H1 (cell line): ENCODE measurements at regions not wholly inside any gene's neighbourhood (a gene's known extent, or its start where the extent isn't known, plus 50 kb on each side); places are given as distances from the start of the nearest gene placed in this dataset.

Source experiments
- CTCF ChIA-PET: fragments of 300-600 bp; sonication (Branson Sonifier 250); formaldehyde crosslinking; loops from one replicate; lab custom pipeline; 2021; ENCODE audit not compliant: partially characterized antibody; lab: Charles Lee
- POLR2A ChIA-PET: fragments of 300-600 bp; sonication (Branson Sonifier 250); formaldehyde crosslinking; loops from one replicate; lab custom pipeline; 2021; ENCODE audit warnings: inconsistent platforms; ENCODE audit not compliant: partially characterized antibody; lab: Charles Lee
- DNase-seq, 2 experiments: peaks; one replicate each; pipeline versions ENCODE4 v3.0.0 to v3.0.0-alpha.2; 2010 to 2022; ENCODE audit warnings: low spot score in 2 of 2, low read depth in 1 of 2, mixed read lengths in 1 of 2
- FAIRE-seq: peaks from 2 replicates; lab custom pipeline; 2011; peaks lifted over from hg19 to GRCh38; lab: Jason Lieb, UNC
- H2AFZ ChIP-seq: 2 replicates; pipeline ENCODE4 v1.8.1; 2012; ENCODE audit warnings: low read length, inconsistent platforms
- H2AK5ac ChIP-seq: 2 replicates; pipeline ENCODE4 v1.6.1; 2013; ENCODE audit warnings: low read depth, low read length
- H2BK120ac ChIP-seq: replicated peaks from 2 replicates; pipeline ENCODE3; 2013; ENCODE audit warnings: low read depth, low read length, inconsistent platforms
- H2BK12ac ChIP-seq: 2 replicates; pipeline ENCODE4 v1.6.1; 2013; ENCODE audit warnings: low read depth, low read length
- H2BK15ac ChIP-seq: 2 replicates; pipeline ENCODE4 v1.6.1; 2013; ENCODE audit warnings: low read length
- H2BK20ac ChIP-seq: 2 replicates; pipeline ENCODE4 v1.6.1; 2013; ENCODE audit warnings: low read length
- H2BK5ac ChIP-seq: 2 replicates; pipeline ENCODE4 v1.6.1; 2013; ENCODE audit warnings: low read depth, low read length
- H3K14ac ChIP-seq: 2 replicates; pipeline ENCODE4 v1.6.1; 2013; ENCODE audit warnings: inconsistent platforms; ENCODE audit not compliant: insufficient read length
- H3K18ac ChIP-seq: 2 replicates; pipeline ENCODE4 v1.6.1; 2013; ENCODE audit warnings: low read length; ENCODE audit errors: extremely low read depth
- H3K23ac ChIP-seq: 2 replicates; pipeline ENCODE4 v1.6.1; 2013; ENCODE audit warnings: inconsistent platforms; ENCODE audit not compliant: insufficient read length
- H3K23me2 ChIP-seq: 2 replicates; pipeline ENCODE4 v1.6.1; 2013; ENCODE audit warnings: low read depth, low read length
- H3K27ac ChIP-seq: 2 replicates; pipeline ENCODE4 v1.6.1; 2011; ENCODE audit warnings: low read depth, low read length, inconsistent platforms
- H3K27me3 ChIP-seq, 4 experiments: replicated peaks in 1 of 4; 1 replicate in 1 of 4; 2 replicates in 3 of 4; pipeline versions ENCODE4 v1.6.1 to v1.8.1; 2011 to 2013; ENCODE audit warnings: low read length in 3 of 4, mild to moderate bottlenecking in 3 of 4, inconsistent platforms in 2 of 4, mixed read lengths in 2 of 4, moderate library complexity in 1 of 4; ENCODE audit not compliant: control insufficient read depth in 3 of 4, insufficient read depth in 3 of 4; ENCODE audit errors: extremely low read depth in 1 of 4
- H3K36me3 ChIP-seq, 4 experiments: 2 replicates each; pipeline versions ENCODE4 v1.6.1 to v1.8.1; 2011 to 2013; ENCODE audit warnings: mild to moderate bottlenecking in 4 of 4, low read length in 3 of 4, moderate library complexity in 2 of 4, control low read depth in 1 of 4, inconsistent platforms in 1 of 4; ENCODE audit not compliant: insufficient read depth in 4 of 4, control insufficient read depth in 2 of 4
- H3K4ac ChIP-seq: replicated peaks from 2 replicates; pipeline ENCODE3; 2013; ENCODE audit warnings: low read length, low read depth, mixed read lengths, inconsistent platforms; ENCODE audit not compliant: insufficient read length
- H3K4me1 ChIP-seq, 4 experiments: replicated peaks in 1 of 4; 1 replicate in 1 of 4; 2 replicates in 3 of 4; pipeline versions ENCODE4 v1.6.1 to v1.8.1; 2011 to 2013; ENCODE audit warnings: low read length in 3 of 4, inconsistent platforms in 2 of 4, mixed read lengths in 1 of 4; ENCODE audit not compliant: insufficient read depth in 4 of 4, control insufficient read depth in 3 of 4
- H3K4me2 ChIP-seq, 2 experiments: 2 replicates each; pipeline versions ENCODE4 v1.6.1 to v1.8.1; 2011 to 2013; ENCODE audit warnings: low read depth in 2 of 2, low read length in 2 of 2, control low read depth in 1 of 2, inconsistent platforms in 1 of 2, mild to moderate bottlenecking in 1 of 2; ENCODE audit not compliant: insufficient read depth in 1 of 2
- H3K4me3 ChIP-seq, 4 experiments: fragments of 200-600, 300-600 bp in 1 of 4; sonication (generic), shearing (Covaris generic), sonication (Bioruptor Twin) in 1 of 4; 2 replicates each; pipeline versions ENCODE4 v1.5.1 to v1.8.1; 2011 to 2016; ENCODE audit warnings: low read length in 4 of 4, low read depth in 3 of 4, control low read depth in 2 of 4, inconsistent platforms in 2 of 4, mild to moderate bottlenecking in 2 of 4, mixed read lengths in 1 of 4, moderate library complexity in 1 of 4; ENCODE audit not compliant: insufficient read depth in 2 of 4; ENCODE audit errors: extremely low read depth in 1 of 4
- H3K56ac ChIP-seq: replicated peaks from 2 replicates; pipeline ENCODE3; 2013; ENCODE audit warnings: low read depth, mild to moderate bottlenecking, mixed read lengths, low read length, inconsistent platforms; ENCODE audit not compliant: insufficient read length
- H3K79me1 ChIP-seq: 2 replicates; pipeline ENCODE4 v1.6.1; 2013; ENCODE audit warnings: low read depth, low read length, control low read depth
- H3K79me2 ChIP-seq, 2 experiments: 2 replicates each; pipeline versions ENCODE4 v1.6.1 to v1.8.1; 2012 to 2013; ENCODE audit warnings: low read length in 2 of 2, mild to moderate bottlenecking in 2 of 2, inconsistent platforms in 1 of 2; ENCODE audit not compliant: insufficient read depth in 2 of 2, control insufficient read depth in 1 of 2
- H3K9ac ChIP-seq, 4 experiments: replicated peaks in 1 of 4; 1 replicate in 1 of 4; 2 replicates in 3 of 4; pipeline versions ENCODE4 v1.6.1 to v1.8.1; 2011 to 2013; ENCODE audit warnings: low read depth in 3 of 4, low read length in 3 of 4, control low read depth in 2 of 4, mild to moderate bottlenecking in 2 of 4, moderate library complexity in 2 of 4, inconsistent platforms in 1 of 4; ENCODE audit errors: extremely low read depth in 1 of 4
- H3K9me3 ChIP-seq, 2 experiments: 2 replicates each; pipeline versions ENCODE4 v1.6.1 to v1.8.1; 2012 to 2013; ENCODE audit warnings: mild to moderate bottlenecking in 2 of 2, moderate library complexity in 2 of 2, control low read depth in 1 of 2, inconsistent platforms in 1 of 2, low read depth in 1 of 2, low read length in 1 of 2, mixed read lengths in 1 of 2; ENCODE audit not compliant: insufficient read depth in 2 of 2
- H4K20me1 ChIP-seq, 2 experiments: replicated peaks in 1 of 2; 2 replicates each; pipeline versions ENCODE3 to v1.8.1; 2011 to 2013; ENCODE audit warnings: inconsistent platforms in 2 of 2, low read length in 2 of 2, mild to moderate bottlenecking in 1 of 2; ENCODE audit not compliant: insufficient read depth in 2 of 2, control insufficient read depth in 1 of 2
- H4K5ac ChIP-seq: 2 replicates; pipeline ENCODE4 v1.6.1; 2013; ENCODE audit warnings: low read length, low read depth, mixed read lengths, inconsistent platforms; ENCODE audit not compliant: insufficient read length
- H4K8ac ChIP-seq: 2 replicates; pipeline ENCODE4 v1.8.0; 2013; ENCODE audit warnings: mild to moderate bottlenecking, moderate library complexity, low read length, inconsistent platforms; ENCODE audit not compliant: insufficient read depth; ENCODE audit errors: extremely low read depth
- H4K91ac ChIP-seq: replicated peaks from 2 replicates; pipeline ENCODE3; 2013; ENCODE audit warnings: low read length, mixed read lengths, inconsistent platforms; ENCODE audit not compliant: insufficient read length
- BRCA1 ChIP-seq: IDR thresholded peaks from 2 replicates; pipeline ENCODE4 v1.6.1; 2012; ENCODE audit warnings: low read depth, low read length, improper control_type of control experiment
- CEBPB ChIP-seq: IDR thresholded peaks from 2 replicates; pipeline ENCODE4 v1.6.1; 2012; ENCODE audit warnings: low read depth, low read length
- CHD1 ChIP-seq: IDR thresholded peaks from 2 replicates; pipeline ENCODE4 v1.6.1; 2012; ENCODE audit warnings: low read depth, low read length, improper control_type of control experiment
- CREB1 ChIP-seq: IDR thresholded peaks from 2 replicates; pipeline ENCODE4 v1.6.1; 2012; ENCODE audit warnings: inconsistent platforms
- EGR1 ChIP-seq: IDR thresholded peaks from 2 replicates; pipeline ENCODE4 v1.6.1; 2011; ENCODE audit warnings: low read depth, low read length, borderline replicate concordance
- EP300 ChIP-seq, 2 experiments: IDR thresholded peaks; 1 replicate in 1 of 2; 2 replicates in 1 of 2; pipeline ENCODE4 v1.6.1; 2011 to 2012; ENCODE audit warnings: low read depth in 2 of 2, low read length in 2 of 2, mild to moderate bottlenecking in 2 of 2, borderline replicate concordance in 1 of 2, inconsistent platforms in 1 of 2, moderate library complexity in 1 of 2
- GTF2F1 ChIP-seq: IDR thresholded peaks from 2 replicates; pipeline ENCODE4 v1.6.1; 2012; ENCODE audit warnings: low read depth, low read length, improper control_type of control experiment, borderline replicate concordance
- JUND ChIP-seq: IDR thresholded peaks from 2 replicates; pipeline ENCODE4 v1.6.1; 2011; ENCODE audit warnings: mild to moderate bottlenecking, improper control_type of control experiment, low read length
- MAX ChIP-seq: IDR thresholded peaks from 2 replicates; pipeline ENCODE4 v1.6.1; 2012; ENCODE audit warnings: inconsistent platforms
- NRF1 ChIP-seq: IDR thresholded peaks from 2 replicates; pipeline ENCODE4 v1.6.1; 2011; ENCODE audit warnings: mild to moderate bottlenecking, low read depth, low read length, improper control_type of control experiment
- POU5F1 ChIP-seq: IDR thresholded peaks from 2 replicates; pipeline ENCODE4 v1.6.1; 2011; ENCODE audit warnings: low read depth, mild to moderate bottlenecking, low read length, moderate library complexity
- SP2 ChIP-seq: IDR thresholded peaks from 2 replicates; pipeline ENCODE4 v1.6.1; 2012; ENCODE audit warnings: mild to moderate bottlenecking, low read length, inconsistent platforms
- SP4 ChIP-seq: IDR thresholded peaks from 2 replicates; pipeline ENCODE4 v1.6.1; 2012; ENCODE audit warnings: low read length, inconsistent platforms
- SUZ12 ChIP-seq: fragments of 200-600 bp; sonication (generic); IDR thresholded peaks from 2 replicates; pipeline ENCODE4 v1.6.1; 2012; ENCODE audit warnings: mild to moderate bottlenecking, inconsistent platforms, low read length, moderate library complexity, mixed read lengths
- TAF1 ChIP-seq: IDR thresholded peaks from 2 replicates; pipeline ENCODE4 v1.6.1; 2011; ENCODE audit warnings: mild to moderate bottlenecking, low read depth, low read length
- TBP ChIP-seq: IDR thresholded peaks from 2 replicates; pipeline ENCODE4 v1.6.1; 2011; ENCODE audit warnings: low read depth, low read length, improper control_type of control experiment
- ZNF274 ChIP-seq: IDR thresholded peaks from 2 replicates; pipeline ENCODE4 v1.7.0; 2012; ENCODE audit warnings: low read length, borderline replicate concordance; ENCODE audit errors: extremely low read depth
- WGBS, 2 experiments: shearing (Covaris generic) in 1 of 2; methylation state at CpG; one replicate each; pipeline versions ENCODE4 v1.1.6 to v1.1.7; 2013 to 2015; ENCODE audit warnings: low lambda C conversion rate in 2 of 2, mixed read lengths in 2 of 2, inconsistent platforms in 1 of 2, low coverage in 1 of 2, missing lambda C conversion rate in 1 of 2; ENCODE audit not compliant: insufficient replicate concordance in 2 of 2, insufficient coverage in 1 of 2, insufficient read length in 1 of 2; ENCODE audit errors: extremely low coverage in 1 of 2, missing lambda C conversion rate in 1 of 2; 5-methylcytosine and 5-hydroxymethylcytosine counted together

- Histone ChIP-seq H2BK15ac (no peak overlapping the region), H4K5ac (no peak overlapping the region), H4K20me1 (no peaks in the 10 kb centered on the region), H3K4me3 (no peak overlapping the region), H3K79me1 (no peaks in the 10 kb centered on the region), H3K4ac (no peak overlapping the region), H2BK12ac (no peak overlapping the region), H3K79me2 (no peaks in the 10 kb centered on the region), H3K18ac (no peak overlapping the region), H3K14ac (no peak overlapping the region), H3K27me3 (no peaks in the 10 kb centered on the region), H3K36me3 (no peaks in the 10 kb centered on the region), H3K4me1 (peaks cover 2 to 14% (median 6%) of the 10 kb centered on the region in 4 experiments; a peak in 6 of 7 replicates), H2BK20ac (no peak overlapping the region), H3K27ac (no peak overlapping the region), H3K56ac (no peak overlapping the region), H2AFZ (no peak overlapping the region), H3K9ac (no peak overlapping the region), H2BK120ac (no peak overlapping the region), H3K23me2 (no peaks in the 10 kb centered on the region), H4K8ac (no peak overlapping the region), H3K23ac (no peak overlapping the region), H3K9me3 (no peaks in the 10 kb centered on the region), H4K91ac (no peak overlapping the region), H2AK5ac (no peak overlapping the region), H2BK5ac (no peak overlapping the region), H3K4me2 (no peak overlapping the region)
- DNase-seq: no peak
- CTCF ChIA-PET: interaction anchor here (4.5 kb wide), 1 partner anchor 23 kb away, joined by 12 read pairs; no protein-coding TSS in a partner anchor
- POLR2A ChIA-PET: no interaction called here
- no peak for FAIRE-seq
- 86% methylated on average over 4 of the region's 4 CpGs; no CpG with 5 or more reads in 1 of the 2 experiments for WGBS, 2 experiments
- TF ChIP-seq CEBPB (no peak), NRF1 (no peak), EGR1 (no peak), GTF2F1 (no peak), CHD1 (no peak), MAX (no peak), ZNF274 (no peak), EP300 (IDR thresholded peaks at IDR 0.05; ENCODE audit: borderline replicate concordance in 1 of 2, low read depth in 2 of 2, low read length in 2 of 2) (no peak), TAF1 (no peak), CREB1 (no peak), JUND (no peak), SP4 (no peak), SUZ12 (no peak), TBP (no peak), BRCA1 (no peak), SP2 (no peak), POU5F1 (no peak)
Observed at GRCh38 chr12:46960681-46961080, 118.7 kb upstream of the PCED1B start.
